ENCODE measurements at regions not wholly inside any gene's neighbourhood (a gene's known extent, or its start where the extent isn't known, plus 50 kb on each side); places are given as distances from the start of the nearest gene placed in this dataset.

- no peak overlapping the region for H3K27ac Mint-ChIP-seq
- no peaks in the 10 kb centered on the region for H3K79me1 ChIP-seq (ENCODE audit: insufficient read depth, low read depth, low read length, poor library complexity, severe bottlenecking)
- no peak overlapping the region for H2BK15ac ChIP-seq (ENCODE audit: low read depth, low read length)
- no peak overlapping the region for H3K18ac ChIP-seq (ENCODE audit: insufficient read length, low read depth, low read length)
- no peak overlapping the region for H3K4me2 ChIP-seq (ENCODE audit: insufficient read depth, insufficient read length, low read length)
- no peak overlapping the region for H4K91ac ChIP-seq (ENCODE audit: insufficient read length, low read depth, low read length)
- no peaks in the 10 kb centered on the region for H3K27me3 Mint-ChIP-seq (ENCODE audit: low read depth)
- H3K9me3 ChIP-seq (ENCODE audit: control insufficient read depth, low read depth, low read length) = no peaks in the 10 kb centered on the region
- H3K4me1 Mint-ChIP-seq = no peaks in the 10 kb centered on the region
- no peak overlapping the region for H3T11ph ChIP-seq (ENCODE audit: low read length)
- H2BK12ac ChIP-seq (ENCODE audit: insufficient read length, low read depth, low read length) = no peak overlapping the region
- no peak overlapping the region for H3K4me3 Mint-ChIP-seq
- H2AFZ ChIP-seq (ENCODE audit: low read length) = no peak overlapping the region
- H3K9ac ChIP-seq (ENCODE audit: extremely low read depth, insufficient read length, low read length) = no peak overlapping the region
- no peak overlapping the region for H4K5ac ChIP-seq (ENCODE audit: insufficient read length, low read depth, low read length)
- no peak overlapping the region for H3K27ac ChIP-seq (ENCODE audit: insufficient read length, low read depth, low read length)
- no peaks in the 10 kb centered on the region for H3K9me3 Mint-ChIP-seq
- no peak overlapping the region for H3K23ac ChIP-seq (ENCODE audit: insufficient read length, low read depth, low read length)
- H3K4ac ChIP-seq (ENCODE audit: low read depth, low read length) = no peak overlapping the region
- no peaks in the 10 kb centered on the region for H4K20me1 ChIP-seq (ENCODE audit: control insufficient read depth, insufficient read depth, insufficient read length)
- no peaks in the 10 kb centered on the region for H3K27me3 ChIP-seq (ENCODE audit: insufficient read depth, low read length)
- H2BK5ac ChIP-seq (ENCODE audit: insufficient read length, low read length) = no peak overlapping the region
- no peak for DNase-seq
- no peak overlapping the region for H2BK120ac ChIP-seq (ENCODE audit: low read depth, low read length, poor library complexity, severe bottlenecking)
- no peak overlapping the region for H4K8ac ChIP-seq (replicated peaks; ENCODE audit: insufficient read length, low read depth, low read length)
- H3K23me2 ChIP-seq (ENCODE audit: insufficient read length, low read depth, low read length, poor library complexity, severe bottlenecking) = no peaks in the 10 kb centered on the region
- no peak overlapping the region for H2AK5ac ChIP-seq (ENCODE audit: insufficient read length, low read length)
- no peak for TF ChIP-seq CTCF (conservative IDR thresholded peaks at IDR 0.05)
- no peaks in the 10 kb centered on the region for H3K4me1 ChIP-seq (ENCODE audit: insufficient read depth, low read length)
- no peaks in the 10 kb centered on the region for H3K36me3 Mint-ChIP-seq (ENCODE audit: insufficient read depth in 1 of 3, low read depth in 3 of 3)
- no peak overlapping the region for H3K56ac ChIP-seq (ENCODE audit: insufficient read length, low read depth, low read length)
- H3K79me2 ChIP-seq (ENCODE audit: insufficient read depth, low read length) = no peaks in the 10 kb centered on the region
- no peak overlapping the region for H3K14ac ChIP-seq (ENCODE audit: insufficient read depth, low read length)
- WGBS (ENCODE audit: extremely low coverage, insufficient read length, low lambda C conversion rate) = no CpG with 5 or more reads among the region's 2 CpGs
- no peak overlapping the region for H2BK20ac ChIP-seq (ENCODE audit: low read depth, low read length, poor library complexity, severe bottlenecking)
These were observed 549.9 kb upstream of the ACVR2A start for GRCh38 chr2:147294825-147295392.
